Tibial nerve (tissue), 4 donors: ENCODE measurements at regions not wholly inside any gene's neighbourhood (a gene's known extent, or its start where the extent isn't known, plus 50 kb on each side); places are given as distances from the start of the nearest gene placed in this dataset.
"Not testable (repeated sequence)": the region's sequence is repeated elsewhere in the genome, so short reads cannot be mapped to it uniquely, and the experiment has no call there.

Experiments
- EP300 ChIP-seq, 2 donors: sonication (generic); formaldehyde crosslinking; IDR thresholded peaks; one replicate each; pipeline ENCODE4 v1.6.1; 2017; ENCODE audit warnings: antibody characterized with exemption in 2 of 2, mild to moderate bottlenecking in 1 of 2
- POLR2A ChIP-seq, 2 donors: fragments of 450-650 bp; IDR thresholded peaks; one replicate each; pipeline ENCODE4 v1.6.1; 2017; ENCODE audit warnings: antibody characterized with exemption in 2 of 2, mild to moderate bottlenecking in 2 of 2, moderate library complexity in 2 of 2
- TF ChIP-seq, protein P1 (sequence below), 5 experiments: fragments of 200-600 bp in 3 of 5; fragments of 450-650 bp in 2 of 5; sonication (generic) in 3 of 5; IDR thresholded peaks; one replicate each; pipeline ENCODE4 v1.5.1; 2016 to 2019; ENCODE audit warnings: antibody characterized with exemption in 5 of 5, mild to moderate bottlenecking in 3 of 5, moderate library complexity in 2 of 5

DNA sequence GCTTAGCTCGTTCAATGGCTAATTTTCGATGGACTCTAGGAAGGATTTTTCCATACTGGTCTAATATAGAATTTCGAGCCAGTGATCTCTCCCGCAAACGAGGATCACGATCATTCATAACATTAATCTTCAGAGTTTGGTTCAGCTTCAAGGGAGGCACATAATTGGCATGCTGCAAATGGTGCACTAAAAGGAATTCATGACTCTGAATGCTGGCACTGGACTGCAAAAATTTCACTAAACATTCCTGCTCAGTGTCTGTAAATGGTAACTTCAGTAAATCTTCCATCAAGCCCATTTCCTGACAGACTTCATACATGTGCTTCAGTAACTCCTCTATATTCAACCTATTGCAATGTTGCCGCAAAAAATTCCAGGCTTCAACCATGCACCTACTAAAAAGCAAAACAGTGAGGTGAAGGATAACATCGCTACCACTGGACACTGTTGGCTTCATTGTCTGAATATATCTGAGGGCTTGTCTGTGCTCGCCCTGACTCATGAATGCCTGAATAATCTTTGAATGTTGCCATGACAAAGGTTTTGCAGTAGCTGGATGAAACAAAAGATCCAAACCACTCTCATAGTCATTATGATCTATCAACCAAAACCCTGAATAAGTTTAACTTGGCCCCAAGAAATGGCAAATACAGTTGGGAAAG is 88.7 kb downstream of the TBR1 start:
- TF ChIP-seq, protein P1, sequence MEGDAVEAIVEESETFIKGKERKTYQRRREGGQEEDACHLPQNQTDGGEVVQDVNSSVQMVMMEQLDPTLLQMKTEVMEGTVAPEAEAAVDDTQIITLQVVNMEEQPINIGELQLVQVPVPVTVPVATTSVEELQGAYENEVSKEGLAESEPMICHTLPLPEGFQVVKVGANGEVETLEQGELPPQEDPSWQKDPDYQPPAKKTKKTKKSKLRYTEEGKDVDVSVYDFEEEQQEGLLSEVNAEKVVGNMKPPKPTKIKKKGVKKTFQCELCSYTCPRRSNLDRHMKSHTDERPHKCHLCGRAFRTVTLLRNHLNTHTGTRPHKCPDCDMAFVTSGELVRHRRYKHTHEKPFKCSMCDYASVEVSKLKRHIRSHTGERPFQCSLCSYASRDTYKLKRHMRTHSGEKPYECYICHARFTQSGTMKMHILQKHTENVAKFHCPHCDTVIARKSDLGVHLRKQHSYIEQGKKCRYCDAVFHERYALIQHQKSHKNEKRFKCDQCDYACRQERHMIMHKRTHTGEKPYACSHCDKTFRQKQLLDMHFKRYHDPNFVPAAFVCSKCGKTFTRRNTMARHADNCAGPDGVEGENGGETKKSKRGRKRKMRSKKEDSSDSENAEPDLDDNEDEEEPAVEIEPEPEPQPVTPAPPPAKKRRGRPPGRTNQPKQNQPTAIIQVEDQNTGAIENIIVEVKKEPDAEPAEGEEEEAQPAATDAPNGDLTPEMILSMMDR (IDR thresholded peaks at IDR 0.05): not testable (repeated sequence)
- TF ChIP-seq EP300, POLR2A (IDR thresholded peaks at IDR 0.05): not testable (repeated sequence)
